T-helper 1 cell (primary cell): ENCODE measurements at regions not wholly inside any gene's neighbourhood (a gene's known extent, or its start where the extent isn't known, plus 50 kb on each side); places are given as distances from the start of the nearest gene placed in this dataset.

ENCODE experiments used
- DNase-seq, 5 donors: peaks; one replicate each; pipeline ENCODE4 v3.0.0-alpha.2; 2012 to 2020

DNA sequence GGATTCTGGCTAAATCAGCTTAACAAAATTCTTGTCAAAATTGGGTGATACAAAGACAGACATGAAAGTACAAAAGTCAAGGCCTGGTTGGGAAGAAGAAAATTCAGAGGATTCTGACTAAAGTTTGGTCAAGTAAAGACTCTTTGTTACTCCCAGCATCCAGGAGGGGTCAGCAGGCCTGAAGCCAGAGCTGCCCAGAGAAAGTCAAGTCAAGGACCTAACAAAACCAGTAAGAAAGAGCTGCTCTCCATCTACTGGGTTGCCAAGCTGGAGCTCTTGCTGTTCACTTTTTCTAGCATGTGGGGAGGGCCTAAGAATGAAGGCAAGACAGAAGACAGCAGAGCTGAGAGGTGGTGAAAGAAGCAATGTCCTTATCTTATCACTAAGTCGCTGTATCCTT is 143.3 kb downstream of the C1D start:
- no peak for DNase-seq

DNA sequence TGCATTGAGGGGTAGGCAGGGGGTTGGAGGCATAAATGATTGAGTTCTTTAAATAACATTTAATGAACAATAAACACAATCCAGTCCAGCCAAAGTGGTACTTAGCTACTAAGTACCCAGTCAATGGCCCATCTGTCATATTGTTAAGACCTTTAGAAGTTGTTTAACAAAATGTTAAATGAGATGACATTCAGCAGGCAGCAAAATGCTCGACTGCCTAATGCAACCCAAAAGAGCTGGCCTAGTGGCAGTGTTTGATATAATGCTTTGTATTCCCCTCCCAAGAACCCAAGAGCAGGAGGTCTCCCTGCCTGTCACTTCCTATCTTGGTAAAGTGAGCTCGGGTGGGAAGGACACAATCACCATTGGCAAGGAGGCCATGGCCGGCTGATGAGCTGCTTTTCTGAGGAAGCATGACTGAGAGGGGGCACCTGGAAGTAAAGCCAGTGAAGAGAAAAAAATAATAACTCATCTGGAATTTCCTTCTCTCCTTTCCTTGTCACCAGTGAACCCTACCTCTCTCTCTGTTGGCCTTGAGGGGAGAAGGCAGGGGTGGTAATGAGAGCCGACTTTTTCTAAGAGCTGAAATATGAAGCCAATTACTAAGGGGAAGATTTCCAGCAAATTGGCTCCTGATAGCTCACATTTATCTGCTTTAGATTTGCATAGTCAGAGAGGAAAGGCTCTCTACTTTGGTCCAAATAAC is 140.6 kb downstream of the C1D start:
- DNase-seq, result no peak

DNA sequence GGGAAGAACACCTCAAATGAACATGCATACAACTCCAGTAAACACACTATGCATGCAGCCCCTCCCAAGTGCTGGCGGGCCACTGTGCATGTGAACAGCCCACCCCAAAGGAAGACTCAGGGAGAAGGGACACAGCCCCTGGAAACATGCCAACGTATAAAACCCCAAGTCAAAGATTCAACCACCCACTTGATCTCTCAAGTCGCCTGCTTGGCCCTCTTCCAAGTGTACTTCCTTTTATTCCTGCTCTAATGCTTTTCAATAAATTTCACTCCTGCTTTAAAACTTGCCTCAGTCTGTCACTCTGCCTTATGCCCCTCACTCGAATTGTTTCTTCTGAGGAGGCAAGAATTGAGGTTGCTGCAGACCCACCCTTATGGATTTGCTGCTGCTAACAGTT is 139.1 kb downstream of the C1D start:
- DNase-seq, result no peak

DNA sequence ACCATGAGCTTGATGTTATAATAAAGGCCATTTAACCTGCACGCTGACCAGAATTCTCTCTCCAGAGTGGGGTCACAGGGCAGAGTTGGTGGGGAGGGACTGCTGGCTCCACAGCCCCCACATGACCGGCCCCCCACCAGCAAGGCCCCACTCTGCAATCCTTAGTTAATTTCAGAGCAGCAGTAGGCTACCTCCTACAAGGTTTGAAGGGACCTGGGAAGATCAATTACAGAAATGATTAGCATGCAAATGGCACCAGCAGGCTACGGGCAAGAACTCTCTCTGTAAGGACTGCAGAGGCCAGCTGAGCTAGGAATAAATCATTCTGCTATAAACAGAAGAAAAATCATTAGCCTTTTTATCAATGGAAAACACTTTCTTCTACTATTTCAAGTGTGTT is 135.3 kb downstream of the C1D start:
- DNase-seq, result no peak

DNA sequence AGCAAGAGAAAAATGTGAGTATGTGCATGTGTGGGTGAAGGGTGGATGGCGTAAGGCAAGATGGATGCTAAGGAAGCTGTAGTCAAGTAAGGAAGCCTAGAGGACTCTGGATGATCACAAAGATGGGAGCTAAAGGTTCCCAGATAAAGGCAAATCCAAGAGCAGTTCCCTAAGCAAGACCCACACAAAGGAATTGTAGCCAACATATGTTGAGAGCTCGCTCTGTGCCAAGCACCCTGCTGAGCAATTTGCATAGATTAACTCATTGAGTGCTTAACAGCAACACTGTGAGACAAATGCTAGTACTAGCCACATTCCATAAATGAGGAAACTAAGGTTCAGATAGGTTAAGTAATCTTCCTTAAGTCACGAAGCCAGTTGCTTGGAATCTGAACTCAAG is 132.6 kb downstream of the C1D start:
- no peak for DNase-seq

DNA sequence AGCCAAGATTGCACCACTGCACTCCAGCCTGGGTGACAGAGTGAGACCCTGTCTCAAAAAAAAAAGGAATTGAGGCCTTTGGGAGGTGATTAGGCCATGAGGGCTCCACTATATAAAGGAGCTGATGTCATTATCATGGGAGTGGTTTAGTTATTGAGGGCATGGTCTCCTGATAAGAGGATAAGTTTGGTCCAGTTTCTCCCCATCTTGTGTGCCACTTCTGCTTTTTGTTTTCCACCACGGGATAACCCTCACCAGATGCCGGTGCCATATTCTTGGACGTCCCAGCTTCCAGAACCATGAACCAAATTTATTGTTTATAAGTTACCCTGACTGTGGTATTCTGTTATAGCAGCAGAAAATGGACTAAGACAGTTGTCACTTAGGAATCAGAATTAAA is 125.8 kb downstream of the C1D start:
- no peak for DNase-seq

DNA sequence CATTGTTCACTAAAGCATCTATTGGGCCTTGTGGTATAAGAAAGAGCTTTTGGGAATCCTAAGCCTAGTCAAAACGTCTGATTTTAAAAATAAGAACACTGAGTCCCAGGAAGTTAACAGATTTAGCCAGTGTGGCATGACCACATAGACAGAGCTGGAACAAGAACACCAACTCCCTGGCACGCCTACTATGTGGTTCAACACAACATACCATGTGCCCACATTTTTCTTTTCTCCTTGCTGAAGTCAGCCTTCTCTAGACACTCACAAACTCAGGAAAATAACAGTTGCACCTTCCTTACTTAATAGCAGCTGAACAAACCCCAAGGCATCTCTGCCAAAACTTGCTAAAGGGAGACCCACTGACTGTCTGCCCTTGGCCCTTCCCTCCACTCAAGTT is 124.8 kb downstream of the C1D start:
- no peak for DNase-seq

DNA sequence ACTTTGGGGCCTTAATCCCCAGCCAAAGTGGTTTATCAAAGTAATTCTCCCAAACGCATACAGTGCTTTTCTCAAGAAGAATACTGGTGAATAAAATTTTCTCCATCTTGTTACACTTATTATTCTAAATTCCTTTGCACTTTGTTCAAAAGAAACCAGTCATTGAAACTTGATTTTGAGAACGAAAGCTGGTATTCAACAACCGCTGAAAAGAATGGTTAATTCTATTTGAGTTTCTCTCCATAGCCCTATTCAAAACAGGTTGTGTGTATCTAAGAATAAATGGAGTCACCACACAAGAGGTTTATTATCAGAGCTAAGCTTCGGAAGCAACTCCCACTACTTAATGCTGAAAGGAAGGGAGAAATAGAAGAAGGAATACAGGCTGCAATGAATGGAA is 117.7 kb downstream of the C1D start:
- no peak for DNase-seq

DNA sequence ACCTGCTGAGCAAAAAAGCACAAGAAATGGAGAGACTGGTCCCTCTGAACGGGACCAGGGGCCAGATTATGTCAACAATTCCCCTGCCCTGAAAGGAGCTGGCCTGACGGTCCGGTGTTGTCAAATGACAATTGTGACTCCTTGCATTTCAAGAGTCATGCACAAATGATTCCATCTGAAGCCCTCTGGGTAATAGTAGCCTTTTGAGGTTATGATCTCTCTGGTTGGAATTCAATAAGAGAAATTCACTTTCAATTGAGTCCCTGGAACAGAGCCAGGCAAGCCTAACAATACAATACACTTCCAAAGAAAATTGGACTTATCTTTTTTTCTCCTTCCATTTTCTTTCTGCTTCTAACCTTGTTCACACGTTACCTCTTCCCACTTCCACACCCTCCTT is 116.9 kb downstream of the C1D start:
- DNase-seq, result no peak

DNA sequence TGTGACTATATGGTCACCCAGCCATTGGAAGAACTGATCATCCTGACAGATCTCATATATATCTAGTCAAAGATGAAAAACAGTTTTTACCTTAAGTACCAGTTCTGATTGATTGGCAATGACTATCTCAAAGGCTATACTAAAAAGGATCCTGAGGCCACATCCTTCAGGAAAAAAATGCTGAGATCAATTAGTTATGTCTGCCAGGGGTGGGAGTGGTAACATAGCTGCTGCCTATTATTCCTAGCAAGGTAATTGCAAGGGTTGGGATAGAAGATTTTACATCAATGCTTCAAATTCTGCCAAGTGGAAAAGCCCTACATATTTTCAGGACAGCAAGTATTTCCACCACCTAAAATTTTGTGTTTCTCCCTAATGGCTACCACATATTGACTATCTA is 114.7 kb downstream of the C1D start:
- DNase-seq, result no peak

DNA sequence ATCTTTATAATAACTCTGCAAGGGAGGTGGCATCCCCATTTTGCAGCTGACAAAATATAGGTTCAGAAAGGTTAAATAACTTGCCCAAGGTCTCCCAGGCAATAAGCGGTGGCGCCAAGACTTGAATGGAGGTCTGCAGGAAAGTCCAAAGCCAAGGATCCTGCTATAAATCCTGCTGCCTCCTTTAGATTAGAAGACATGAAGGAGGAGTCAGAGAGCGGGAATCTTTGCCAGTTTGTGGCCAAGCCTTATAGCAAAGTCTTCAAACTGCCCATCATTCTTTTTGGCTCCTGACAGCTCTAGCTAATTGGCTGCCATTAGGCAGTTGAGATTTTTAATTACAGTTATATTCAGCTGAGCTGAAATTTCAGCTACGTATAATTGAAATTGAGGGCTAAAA is 114.3 kb downstream of the C1D start:
- no peak for DNase-seq

DNA sequence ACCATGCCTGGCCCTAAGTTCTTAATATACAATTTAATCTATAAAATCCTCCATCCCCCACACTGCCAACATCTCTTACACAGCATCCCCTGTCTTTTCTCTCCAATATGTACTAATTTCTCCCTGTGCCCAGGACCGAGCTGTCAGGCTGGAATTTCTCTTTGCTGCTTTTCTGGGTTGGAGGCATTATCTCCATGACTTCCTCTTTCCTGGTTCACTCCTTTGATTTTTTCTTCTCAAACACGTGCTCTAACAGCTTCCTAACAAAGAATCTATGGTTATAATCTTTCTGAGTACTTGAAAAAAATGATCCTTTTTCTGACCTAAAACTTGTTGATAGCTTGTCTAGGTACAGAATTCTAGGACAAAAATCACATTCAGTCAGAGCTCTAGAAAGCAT is 112.8 kb downstream of the C1D start:
- DNase-seq, result no peak

DNA sequence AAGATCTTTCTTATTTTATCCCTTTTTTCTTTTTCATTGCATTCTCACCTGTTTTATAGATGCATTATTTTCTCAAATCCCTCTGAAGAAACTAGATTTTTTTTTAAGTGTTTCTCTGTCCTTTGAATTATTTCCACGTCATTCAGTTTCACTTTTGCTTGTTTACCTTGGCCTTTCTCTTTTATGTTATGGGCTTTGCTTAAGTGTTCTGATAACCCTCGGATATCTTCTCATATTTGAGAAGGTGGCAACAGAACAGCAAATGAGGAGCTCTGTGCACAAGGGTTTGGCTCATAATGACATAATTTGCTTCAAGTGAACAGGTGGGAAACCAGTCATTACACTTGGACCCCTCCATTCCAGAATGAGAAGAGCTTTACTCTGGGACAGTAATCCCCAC is 111.9 kb downstream of the C1D start:
- DNase-seq, result no peak

DNA sequence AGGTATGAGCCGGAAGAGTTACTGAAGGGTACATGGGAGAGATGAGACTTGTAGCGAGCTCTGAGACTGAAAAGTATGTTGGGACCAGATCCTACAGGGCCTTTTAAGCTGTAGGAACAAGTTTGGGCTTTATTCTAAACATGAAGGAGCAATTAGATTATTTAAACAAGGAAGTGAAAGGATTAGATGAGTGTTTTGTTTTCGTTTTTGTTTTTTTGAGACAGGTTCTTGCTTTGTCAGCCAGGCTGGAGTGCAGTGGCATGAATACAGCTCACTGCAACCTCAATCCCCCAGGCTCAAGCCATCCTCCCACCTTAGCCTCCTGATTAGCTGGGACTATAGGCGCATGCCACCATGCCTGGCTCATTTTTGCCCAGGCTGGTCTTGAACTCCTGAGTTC is 110.7 kb downstream of the C1D start:
- no peak for DNase-seq

DNA sequence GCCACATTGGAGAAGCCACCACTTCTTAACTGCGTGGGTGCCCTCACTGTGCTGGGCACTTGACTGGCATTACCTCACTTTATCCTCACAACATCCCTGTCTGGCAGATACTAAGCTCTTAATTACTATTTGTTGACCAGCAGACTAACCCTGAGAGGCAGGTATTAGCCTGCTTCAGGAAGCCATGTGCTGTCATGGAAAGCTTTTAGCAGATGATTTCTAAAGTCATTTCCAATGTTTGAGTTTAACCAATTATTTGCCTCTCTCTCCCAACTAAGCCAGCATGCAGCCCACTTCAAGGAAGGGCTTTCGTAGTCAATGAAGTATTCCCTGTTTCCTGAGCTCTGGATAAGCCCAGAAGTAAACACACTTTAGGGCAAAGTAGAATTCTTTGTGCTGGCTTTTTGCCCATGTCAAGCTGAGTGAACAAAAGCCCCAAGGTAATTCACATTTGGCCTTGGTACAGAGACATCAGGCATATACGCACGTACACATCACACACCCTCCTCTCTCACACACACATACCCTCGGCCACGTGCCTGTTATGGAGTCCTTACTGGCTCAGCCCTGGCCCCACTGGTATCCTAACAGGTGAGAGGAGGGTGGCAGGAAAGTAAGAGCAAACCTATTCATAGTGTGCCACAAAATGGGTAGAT is 108.6 kb downstream of the C1D start:
- no peak for DNase-seq

DNA sequence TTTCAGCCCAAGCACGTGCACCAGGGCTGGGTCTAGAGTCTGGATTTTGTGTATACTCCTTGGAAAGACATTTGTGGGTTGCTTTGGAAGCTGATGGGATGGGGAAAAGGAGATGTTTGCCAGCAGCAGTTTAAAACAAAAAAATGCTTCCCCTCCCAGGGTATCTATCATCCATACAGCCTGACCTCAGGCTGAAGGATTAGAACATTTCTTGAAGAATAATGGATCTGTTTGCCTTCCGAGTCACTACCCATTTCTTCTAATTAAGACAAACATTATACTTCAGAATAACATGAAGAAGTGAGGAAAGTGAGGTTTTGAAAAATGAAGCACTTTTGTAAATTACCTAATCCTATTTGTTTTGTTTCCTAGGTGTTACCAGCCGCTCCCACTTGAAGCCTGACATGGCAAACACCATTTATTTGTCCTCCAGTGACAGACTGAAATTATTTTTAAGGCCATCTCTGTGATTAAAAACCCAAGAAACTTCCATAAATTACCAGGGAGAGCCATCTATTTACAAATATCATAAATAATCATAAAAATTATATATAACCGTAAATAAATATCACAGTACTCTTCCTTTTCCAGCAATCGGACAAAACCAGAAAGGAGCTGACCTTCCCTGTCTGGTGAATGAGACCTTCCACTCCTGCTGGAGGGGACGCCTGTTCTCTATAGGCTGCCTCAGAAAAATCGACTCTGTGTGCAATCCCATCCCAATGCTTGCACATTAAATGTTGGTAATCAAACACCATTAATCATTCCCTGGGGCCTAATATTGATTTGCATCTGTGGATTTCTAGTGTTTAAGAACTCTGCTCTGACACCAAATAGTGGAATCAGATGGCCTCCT is 106.8 kb downstream of the C1D start:
- no peak for DNase-seq

DNA sequence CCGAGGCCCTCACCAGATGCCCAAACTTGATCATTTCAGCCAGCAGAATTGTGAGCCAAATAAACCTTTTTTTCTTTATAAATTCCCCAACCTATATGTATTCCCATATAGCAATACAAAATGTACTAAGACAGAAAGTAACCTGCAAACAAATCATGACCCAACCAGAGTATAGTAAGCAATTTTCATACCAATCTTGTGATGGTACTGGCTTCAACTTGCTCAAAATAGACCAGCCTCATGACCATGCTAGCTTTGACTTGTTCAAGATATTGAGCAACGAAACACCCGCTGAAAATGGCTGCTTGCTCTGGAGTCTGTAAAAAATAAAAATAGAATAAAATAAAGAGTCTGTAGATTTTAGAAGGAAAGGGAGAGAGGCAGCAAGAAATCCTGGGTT is 97.6 kb downstream of the C1D start:
- no peak for DNase-seq

DNA sequence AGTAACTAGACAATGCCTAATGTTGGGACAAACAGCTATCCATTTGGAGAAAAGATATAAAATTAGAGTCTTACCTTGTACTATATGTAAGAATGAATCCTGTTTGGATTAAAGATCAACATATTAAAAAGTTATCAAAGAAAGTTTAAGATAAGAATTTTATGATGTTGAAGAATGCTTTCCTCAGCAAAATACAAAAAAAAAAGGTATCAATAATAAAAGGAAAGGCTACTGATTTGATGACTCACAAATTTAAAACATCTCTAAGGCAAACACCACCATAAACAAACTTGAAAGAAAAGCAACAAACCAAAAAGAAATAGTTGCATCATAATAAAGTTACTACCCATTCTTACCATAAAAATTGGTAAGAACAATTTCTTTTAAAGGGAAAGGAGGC is 92.7 kb downstream of the C1D start:
- no peak for DNase-seq

DNA sequence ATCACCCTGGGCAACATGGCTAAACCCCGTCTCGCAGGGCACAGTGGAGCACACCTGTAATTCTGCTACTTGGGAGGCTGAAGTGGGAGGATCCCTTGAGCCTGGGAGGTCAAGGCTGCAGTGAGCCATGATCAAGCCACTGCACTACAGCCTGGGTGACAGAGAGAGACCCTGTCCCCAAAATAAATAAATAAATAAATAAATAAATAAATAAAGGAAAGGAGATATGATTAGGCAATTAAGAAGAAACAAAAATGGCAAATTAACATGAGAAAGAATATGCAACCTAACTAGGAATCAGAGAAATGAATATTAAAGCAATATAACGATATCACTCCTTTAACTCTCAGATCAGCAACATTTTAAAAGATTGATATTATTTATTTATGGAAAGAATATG is 92.3 kb downstream of the C1D start:
- DNase-seq, result no peak

DNA sequence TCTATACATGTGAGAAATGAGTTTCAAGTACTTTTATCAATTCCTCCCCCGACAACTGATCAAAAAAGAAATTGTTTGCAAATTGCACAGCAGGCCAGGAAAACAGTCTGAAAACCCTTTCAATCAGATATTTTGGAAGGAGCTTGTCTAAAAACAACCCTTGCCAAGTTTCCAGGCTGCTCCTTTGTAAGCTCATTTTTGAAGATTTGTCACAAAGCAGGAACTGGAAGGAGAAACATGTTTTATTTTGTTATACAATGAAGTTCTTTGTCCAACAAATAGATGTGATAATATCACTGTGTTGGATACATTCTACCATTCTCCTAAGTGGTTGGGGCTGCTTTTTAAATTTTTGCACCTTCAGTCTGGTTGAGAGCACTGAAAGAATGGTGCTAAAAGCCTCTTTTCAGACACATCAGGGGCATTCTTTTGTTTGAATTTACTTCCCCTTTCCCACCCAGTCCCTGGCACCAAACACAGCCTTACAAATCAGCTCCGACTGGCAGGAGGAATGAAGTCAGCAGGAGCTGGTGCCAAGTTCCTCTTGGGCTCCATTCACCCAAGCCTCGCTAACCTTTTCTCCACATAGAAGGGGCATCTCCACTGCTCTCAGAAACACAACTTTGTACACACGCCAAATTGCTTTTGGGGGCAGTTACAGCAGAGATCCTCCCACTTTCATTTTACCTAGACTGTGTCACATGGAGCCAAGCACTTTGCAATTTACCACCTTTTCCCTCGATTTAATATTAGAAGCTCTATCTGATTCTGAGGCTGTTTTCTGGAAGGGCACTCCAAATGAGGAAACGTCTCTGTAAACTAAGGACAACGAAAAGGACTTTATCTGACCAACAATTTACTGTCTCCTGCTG is 88.0 kb downstream of the C1D start:
- no peak for DNase-seq

DNA sequence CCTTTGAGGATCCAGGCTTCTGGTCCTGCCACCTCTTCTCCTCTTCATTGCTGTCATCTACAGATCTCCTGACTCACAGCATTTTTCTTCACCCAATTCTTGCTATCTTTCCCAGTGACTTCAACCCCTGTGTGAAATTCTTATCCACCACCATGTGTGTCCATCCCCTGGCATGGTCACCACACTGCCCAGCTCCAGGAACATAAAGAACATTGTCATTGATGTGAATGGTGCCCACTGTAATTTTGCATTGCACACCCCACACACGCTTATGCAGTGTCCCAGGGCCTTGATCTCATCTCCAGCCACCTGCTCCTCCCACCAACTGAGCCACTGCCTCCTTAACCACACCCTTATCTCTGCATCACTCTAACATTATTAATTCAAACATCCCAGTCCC is 85.3 kb downstream of the C1D start:
- DNase-seq, result no peak

DNA sequence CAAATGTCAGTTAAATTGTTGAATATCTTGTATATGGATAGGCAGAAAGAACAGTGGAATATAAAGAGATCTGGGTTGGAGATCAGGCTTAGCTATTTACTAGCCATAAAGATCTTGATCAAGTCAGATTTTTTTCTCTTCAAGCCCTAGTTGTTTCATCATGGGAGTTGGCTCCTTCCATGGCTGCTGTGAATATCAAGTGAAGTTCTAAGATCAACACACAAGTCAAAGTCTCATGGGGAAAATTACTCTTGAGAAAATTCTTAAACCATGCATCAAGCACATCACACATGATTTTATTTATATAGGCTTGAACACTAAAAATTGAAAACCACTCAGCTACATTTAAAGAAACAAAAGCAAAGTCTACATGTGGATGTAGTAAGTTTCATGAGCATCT is 79.8 kb downstream of the C1D start:
- DNase-seq, result no peak

DNA sequence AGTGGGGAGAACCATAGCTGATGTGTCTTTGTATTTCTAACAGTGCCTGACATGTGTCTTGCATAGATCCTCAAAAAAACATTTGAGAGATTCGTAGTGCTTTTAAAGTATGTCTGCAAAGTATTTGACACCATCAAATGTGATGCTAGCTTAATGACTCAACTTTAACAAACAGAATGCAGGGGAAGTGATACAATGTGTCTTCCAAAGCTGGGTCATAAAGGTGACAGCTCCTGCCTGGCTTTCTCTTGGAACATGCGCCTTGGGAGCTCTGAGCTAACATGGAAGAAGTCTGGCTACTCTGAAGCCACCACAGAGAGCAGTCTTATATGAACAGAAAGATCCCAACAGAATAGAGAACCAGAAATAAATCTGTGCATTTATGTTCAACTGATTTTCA is 78.2 kb downstream of the C1D start:
- no peak for DNase-seq
